CD4-positive, alpha-beta T cell treated with Interleukin-15 for 1 hour (primary cell): ENCODE measurements at regions not wholly inside any gene's neighbourhood (a gene's known extent, or its start where the extent isn't known, plus 50 kb on each side); places are given as distances from the start of the nearest gene placed in this dataset.

Experiments
- DNase-seq: peaks from one replicate; pipeline ENCODE4 v3.0.0-alpha.2; 2020

- no peak for DNase-seq
Observed at GRCh38 chr2:193796847-193797246, 1602.1 kb upstream of the TMEFF2 start.

- DNase-seq, result no peak
Observed at GRCh38 chr2:193793914-193794313, 1599.2 kb upstream of the TMEFF2 start.

- DNase-seq, result no peak
Observed at GRCh38 chr2:193783681-193784080, 1588.9 kb upstream of the TMEFF2 start.

GRCh38 chr2:193778293-193778692 is 1583.6 kb upstream of the TMEFF2 start:
- no peak for DNase-seq

- no peak for DNase-seq
Observed at GRCh38 chr2:193776988-193777387, 1582.3 kb upstream of the TMEFF2 start.

GRCh38 chr2:193774166-193774565 is 1579.4 kb upstream of the TMEFF2 start:
- DNase-seq, result no peak

- no peak for DNase-seq
Observed at GRCh38 chr2:193751299-193751698, 1556.6 kb upstream of the TMEFF2 start.

GRCh38 chr2:193749485-193749884 is 1554.8 kb upstream of the TMEFF2 start:
- no peak for DNase-seq

- no peak for DNase-seq
Observed at GRCh38 chr2:193743089-193743488, 1548.4 kb upstream of the TMEFF2 start.

GRCh38 chr2:193738892-193739291 is 1544.2 kb upstream of the TMEFF2 start:
- no peak for DNase-seq

- DNase-seq, result no peak
Observed at GRCh38 chr2:193712912-193713311, 1518.2 kb upstream of the TMEFF2 start.

- no peak for DNase-seq
Observed at GRCh38 chr2:193703411-193703810, 1508.7 kb upstream of the TMEFF2 start.

- no peak for DNase-seq
Observed at GRCh38 chr2:193701484-193701883, 1506.8 kb upstream of the TMEFF2 start.

- DNase-seq, result no peak
Observed at GRCh38 chr2:193695367-193695766, 1500.6 kb upstream of the TMEFF2 start.

- no peak for DNase-seq
Observed at GRCh38 chr2:193693758-193694157, 1499.0 kb upstream of the TMEFF2 start.

GRCh38 chr2:193690572-193690971 is 1495.8 kb upstream of the TMEFF2 start:
- no peak for DNase-seq

GRCh38 chr2:193687195-193687594 is 1492.5 kb upstream of the TMEFF2 start:
- no peak for DNase-seq

GRCh38 chr2:193679847-193680246 is 1485.1 kb upstream of the TMEFF2 start:
- DNase-seq, result no peak

GRCh38 chr2:193670478-193670877 is 1475.7 kb upstream of the TMEFF2 start:
- no peak for DNase-seq

- no peak for DNase-seq
Observed at GRCh38 chr2:193668557-193669323, 1474.0 kb upstream of the TMEFF2 start.

- no peak for DNase-seq
Observed at GRCh38 chr2:193627927-193628272, 1433.2 kb upstream of the TMEFF2 start.

- no peak for DNase-seq
Observed at GRCh38 chr2:193627187-193627926, 1432.6 kb upstream of the TMEFF2 start.

GRCh38 chr2:193608451-193608850 is 1413.7 kb upstream of the TMEFF2 start:
- no peak for DNase-seq

GRCh38 chr2:193590831-193591230 is 1396.1 kb upstream of the TMEFF2 start:
- no peak for DNase-seq

GRCh38 chr2:193584522-193584938 is 1389.8 kb upstream of the TMEFF2 start:
- no peak for DNase-seq
